GM04503 (cell line): ENCODE measurements at regions not wholly inside any gene's neighbourhood (a gene's known extent, or its start where the extent isn't known, plus 50 kb on each side); places are given as distances from the start of the nearest gene placed in this dataset.
A peak's percentile ranks its signal among the peaks of the same experiment; 100 is the strongest.
"Not testable (repeated sequence)": the region's sequence is repeated elsewhere in the genome, so short reads cannot be mapped to it uniquely, and the experiment has no call there.

Experiments used
- DNase-seq: peaks from one replicate; pipeline ENCODE4 v3.0.0-alpha.2; 2012; ENCODE audit warnings: low read depth

DNA sequence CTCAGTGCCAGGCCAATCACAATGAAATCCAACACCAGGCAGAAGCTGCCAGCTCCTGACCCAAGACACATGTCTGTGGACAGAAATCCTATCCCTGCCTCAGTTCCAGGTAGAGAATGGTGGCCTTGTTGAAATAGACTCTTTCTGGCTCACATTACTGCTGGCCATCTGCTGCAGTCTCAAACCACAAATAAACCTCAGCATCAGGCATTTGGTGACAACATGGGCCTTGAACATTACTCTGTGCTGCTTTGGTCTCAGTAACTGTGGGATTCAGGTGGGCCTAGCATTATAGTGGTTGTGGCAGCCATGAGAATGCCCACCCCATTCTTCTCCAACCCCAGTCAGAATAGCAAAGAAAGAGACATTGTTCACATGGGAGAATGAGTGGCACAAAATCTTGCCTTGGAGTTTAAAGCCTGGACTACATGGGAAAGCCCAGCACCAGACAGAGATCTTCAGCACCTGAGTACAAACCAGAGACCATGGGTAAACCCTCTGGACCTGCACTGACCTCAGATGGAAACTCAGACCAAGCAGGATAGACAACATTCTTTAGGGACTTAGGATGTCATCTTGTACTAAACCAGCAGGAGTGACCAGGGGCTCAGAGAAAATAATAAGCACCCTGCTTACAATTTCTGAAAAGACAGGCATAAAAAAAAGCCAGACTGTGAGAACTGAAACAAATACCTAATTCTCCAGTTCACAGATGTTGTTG lies 50.4 kb upstream of the TRAM1L1 start:
- no peak for DNase-seq

GRCh38 chr4:117137145-117137544 lies 51.8 kb upstream of the TRAM1L1 start:
- peak; percentile 8 for DNase-seq

- not testable (repeated sequence) for DNase-seq
Observed at GRCh38 chr4:117138732-117139131, 53.4 kb upstream of the TRAM1L1 start.

DNA sequence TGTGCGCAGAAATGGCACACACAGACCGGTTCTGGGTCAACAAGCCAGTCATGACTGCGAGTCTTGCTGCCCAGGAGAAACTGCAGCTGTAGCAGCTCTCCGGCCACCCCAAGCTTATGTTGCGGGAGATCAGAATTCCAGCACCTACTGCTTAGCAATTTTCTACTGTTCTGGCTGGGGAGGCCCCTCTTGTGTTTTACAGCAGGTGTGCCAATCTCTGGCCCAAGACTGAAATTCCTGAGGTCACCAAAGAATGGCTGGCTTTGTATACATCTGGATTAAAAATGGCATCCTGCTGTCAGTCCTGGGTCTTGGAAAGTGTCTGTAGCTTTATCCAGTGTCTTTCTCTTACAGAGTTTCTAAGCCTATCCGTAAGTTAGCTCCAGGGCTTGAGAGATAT lies 68.9 kb upstream of the TRAM1L1 start:
- no peak for DNase-seq

GRCh38 chr4:117156806-117157205 lies 71.4 kb upstream of the TRAM1L1 start:
- DNase-seq = no peak

- DNase-seq = no peak
Observed at GRCh38 chr4:117157360-117157759, 72.0 kb upstream of the TRAM1L1 start.

- DNase-seq = no peak
Observed at GRCh38 chr4:117162976-117163375, 77.6 kb upstream of the TRAM1L1 start.

- no peak for DNase-seq
Observed at GRCh38 chr4:117164338-117164737, 79.0 kb upstream of the TRAM1L1 start.

DNA sequence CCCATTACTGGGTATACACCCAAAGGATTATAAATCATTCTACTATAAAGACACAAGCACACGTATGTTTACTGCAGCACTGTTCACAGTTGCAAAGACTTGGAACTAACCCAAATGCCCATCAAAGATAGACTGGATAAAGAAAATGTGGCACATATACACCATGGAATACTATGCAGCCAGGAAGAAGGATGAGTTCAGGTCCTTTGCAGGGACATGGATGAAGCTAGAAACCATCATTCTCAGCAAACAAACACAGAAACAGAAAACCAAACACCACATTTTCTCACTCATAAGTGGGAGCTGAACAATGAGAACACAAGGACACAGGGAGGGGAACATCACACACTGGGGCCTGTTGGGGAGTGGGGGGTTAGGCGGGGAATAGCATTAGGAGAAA lies 90.0 kb upstream of the TRAM1L1 start:
- not testable (repeated sequence) for DNase-seq

DNA sequence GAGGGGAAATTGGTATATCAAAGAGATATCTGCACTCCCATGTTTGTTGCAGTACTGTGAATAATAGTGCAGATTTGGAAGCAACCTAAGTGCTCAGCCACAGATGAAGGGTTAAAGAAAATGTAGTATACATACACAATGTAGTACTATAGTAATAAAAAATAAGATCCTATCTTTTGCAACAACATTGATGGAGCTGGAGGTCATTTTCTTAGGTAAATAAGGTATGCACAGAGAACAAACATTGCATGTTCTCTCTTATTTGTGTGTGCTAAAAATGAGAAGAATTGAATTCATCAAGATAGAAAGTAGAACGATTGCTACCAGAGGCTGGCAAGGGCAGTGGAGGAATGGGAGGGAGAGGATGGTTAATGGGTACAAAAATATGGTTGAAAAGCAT lies 117.9 kb upstream of the TRAM1L1 start:
- no peak for DNase-seq

DNA sequence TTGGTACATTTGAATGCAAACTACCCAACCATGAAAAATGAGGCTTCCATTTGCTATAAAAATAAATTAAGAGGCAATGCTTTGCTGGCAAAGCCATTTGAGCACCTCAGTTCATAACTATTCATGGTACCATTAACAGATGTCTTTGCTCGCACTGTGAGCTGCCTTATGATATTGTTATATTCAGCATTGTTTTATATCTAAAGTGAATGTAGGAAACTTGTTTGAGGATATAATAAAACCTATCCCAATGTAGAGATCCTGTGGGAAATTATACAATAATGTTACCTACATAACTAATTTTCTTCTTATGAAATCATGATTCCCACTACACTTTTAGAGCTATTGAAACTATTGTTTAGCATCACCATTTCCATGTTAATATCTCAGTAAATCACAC lies 125.2 kb upstream of the TRAM1L1 start:
- DNase-seq = no peak

- DNase-seq = no peak
Observed at GRCh38 chr4:117224256-117224655, 138.9 kb upstream of the TRAM1L1 start.

DNA sequence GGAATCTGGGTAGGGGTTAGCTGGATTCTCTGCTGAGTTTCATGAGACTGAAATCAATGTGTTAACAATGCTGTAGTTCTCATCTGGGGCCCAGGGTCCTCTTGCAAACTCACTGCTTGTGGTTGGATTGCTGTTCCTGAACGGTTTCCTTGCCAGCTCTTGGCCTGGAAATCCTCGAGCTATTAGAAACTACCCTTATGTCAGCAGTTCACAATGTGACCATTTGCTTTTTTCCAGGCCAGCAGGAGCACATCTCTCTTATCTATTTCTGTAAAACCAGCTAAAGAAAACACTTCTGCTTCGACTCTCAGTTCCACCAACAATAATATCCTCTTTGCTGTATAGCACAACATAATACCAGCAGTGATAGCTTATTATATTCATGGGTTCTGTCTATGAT lies 140.1 kb upstream of the TRAM1L1 start:
- no peak for DNase-seq

GRCh38 chr4:117227925-117228324 lies 142.5 kb upstream of the TRAM1L1 start:
- no peak for DNase-seq

DNA sequence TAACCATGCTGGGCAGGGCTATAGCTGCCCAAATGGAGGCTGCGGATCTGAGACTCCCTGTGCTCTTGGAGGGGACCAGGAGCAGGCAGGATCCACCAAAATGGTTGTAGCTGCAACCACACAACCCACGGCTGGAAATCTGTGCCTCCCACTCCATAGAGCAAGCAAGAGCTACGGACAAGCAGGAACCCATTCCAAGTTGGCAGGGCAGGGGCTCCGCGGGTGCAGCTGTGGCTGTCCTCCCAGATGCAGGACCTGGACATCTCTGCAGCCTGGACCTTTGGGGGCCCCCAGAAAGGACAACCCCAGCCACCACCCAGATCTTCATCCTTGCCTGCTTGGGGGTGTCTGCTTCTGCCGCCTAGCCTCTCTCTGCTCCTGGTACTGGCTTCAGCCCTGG lies 154.1 kb upstream of the TRAM1L1 start:
- no peak for DNase-seq

DNA sequence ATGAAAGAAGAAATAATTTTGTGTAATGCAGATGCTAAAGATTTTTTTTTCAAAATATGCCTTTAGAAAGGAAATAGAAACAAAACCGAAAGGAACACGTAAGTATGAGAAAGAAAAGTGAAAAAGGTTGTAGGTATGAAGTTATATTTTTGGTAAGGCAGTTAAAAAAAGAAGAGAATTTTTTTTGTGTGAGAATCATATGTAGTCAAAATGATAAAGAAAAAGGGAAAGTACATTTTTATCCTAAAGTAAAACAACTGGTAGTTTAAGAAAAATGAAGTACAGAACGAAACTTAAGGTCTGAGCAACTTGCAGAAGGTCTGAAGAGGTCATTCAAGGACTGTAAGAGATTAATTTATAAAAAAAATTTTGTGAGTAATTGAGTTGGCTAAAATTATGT lies 164.0 kb upstream of the TRAM1L1 start:
- DNase-seq = no peak

GRCh38 chr4:117264072-117264471 lies 178.7 kb upstream of the TRAM1L1 start:
- no peak for DNase-seq

GRCh38 chr4:117267317-117267716 lies 181.9 kb upstream of the TRAM1L1 start:
- DNase-seq = no peak

DNA sequence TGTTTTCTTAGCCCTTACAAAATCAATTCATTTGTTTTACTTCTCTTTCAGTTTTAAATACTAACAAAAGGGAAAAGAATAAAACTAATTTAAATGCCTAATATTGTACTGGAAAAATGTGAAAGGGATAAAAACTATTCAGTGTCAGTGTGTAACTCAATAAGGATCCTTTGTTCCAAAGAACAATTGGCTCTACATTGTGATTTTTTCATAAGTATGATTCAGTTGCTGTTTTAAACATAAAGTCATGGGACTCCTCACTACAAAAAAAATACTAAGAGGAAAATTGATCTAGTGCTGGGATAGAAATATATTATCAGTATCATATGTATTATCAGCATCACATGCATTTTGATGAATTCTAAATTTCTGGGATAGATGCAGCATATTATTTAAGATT lies 199.4 kb upstream of the TRAM1L1 start:
- DNase-seq = no peak

- no peak for DNase-seq
Observed at GRCh38 chr4:117293784-117294183, 208.4 kb upstream of the TRAM1L1 start.

GRCh38 chr4:117302226-117302625 lies 216.8 kb upstream of the TRAM1L1 start:
- DNase-seq = no peak

DNA sequence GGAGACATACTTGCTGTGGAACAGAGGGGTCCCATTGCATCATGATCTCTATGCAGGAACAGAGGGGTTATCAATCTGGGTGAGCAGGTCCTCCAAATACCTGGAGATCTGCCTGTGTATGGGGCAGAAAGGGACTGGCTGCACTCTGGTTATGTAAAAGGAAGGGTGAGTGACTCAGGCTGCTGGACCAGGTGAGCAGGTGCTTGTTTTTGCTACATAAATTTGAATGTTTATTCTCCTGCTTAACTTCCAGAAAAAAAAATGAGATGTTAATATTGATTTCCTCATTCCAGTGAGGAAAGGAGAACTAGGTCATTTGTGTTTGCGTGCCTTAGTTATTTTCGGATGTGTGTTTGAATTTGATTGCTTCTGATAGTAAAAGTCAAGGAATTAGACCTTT lies 225.8 kb upstream of the TRAM1L1 start:
- DNase-seq = no peak

GRCh38 chr4:117311989-117312388 lies 226.6 kb upstream of the TRAM1L1 start:
- DNase-seq = no peak

DNA sequence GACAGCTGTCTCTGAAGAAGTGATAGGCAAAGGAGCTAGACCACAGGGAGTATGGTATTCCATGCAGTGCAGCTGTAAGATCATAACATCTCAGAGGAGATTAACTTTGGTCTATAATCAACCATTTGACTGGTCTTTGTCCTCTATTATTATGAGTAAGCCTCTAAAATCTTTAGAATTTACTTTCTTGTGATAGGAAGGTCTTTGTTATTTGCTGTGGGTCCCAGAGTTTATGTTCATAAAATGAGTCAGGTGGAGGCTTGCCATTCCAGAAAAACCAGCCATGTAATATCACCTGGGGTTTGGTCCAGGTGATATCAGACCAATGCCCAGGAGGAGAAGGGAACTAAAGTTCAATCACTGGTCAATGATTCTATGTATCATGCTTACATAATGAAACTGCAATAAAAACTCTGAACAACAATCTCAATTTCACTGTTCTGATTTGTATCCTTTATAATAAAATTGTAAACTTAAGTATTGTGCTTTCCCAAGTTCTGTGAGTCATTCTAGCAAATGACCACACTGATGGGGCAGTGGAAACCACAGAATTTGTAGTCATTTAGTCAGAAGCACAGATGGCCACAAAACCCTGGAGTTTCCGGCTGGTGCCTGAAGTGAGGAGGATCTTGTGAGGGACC lies 239.6 kb upstream of the TRAM1L1 start:
- no peak for DNase-seq
